ENCODE measurements at regions not wholly inside any gene's neighbourhood (a gene's known extent, or its start where the extent isn't known, plus 50 kb on each side); places are given as distances from the start of the nearest gene placed in this dataset.

- no peaks in the 10 kb centered on the region for H3K4me1 ChIP-seq
- no peak overlapping the region for H3K9ac ChIP-seq (ENCODE audit: low read depth in 2 of 2, low read length in 2 of 2)
- no peaks in the 10 kb centered on the region for H3K36me3 ChIP-seq
- H3K4me3 ChIP-seq = no peak overlapping the region
- intact Hi-C loops (cut with DNase I) = no loop called here
- no peaks in the 10 kb centered on the region for H3K9me3 ChIP-seq
- no peak for DNase-seq
- no peak for TF ChIP-seq CTCF (IDR thresholded peaks at IDR 0.05)
- no peaks in the 10 kb centered on the region for H3K27me3 ChIP-seq
- H3K27ac ChIP-seq = no peak overlapping the region
Observed at GRCh38 chr2:81767187-81767912, 1462.8 kb upstream of the LRRTM1 start.

- TF ChIP-seq CTCF (IDR thresholded peaks at IDR 0.05) = no peak
- Histone ChIP-seq H3K27ac (no peak overlapping the region), H3K9ac (ENCODE audit: low read depth in 2 of 2, low read length in 2 of 2) (no peak overlapping the region), H3K9me3 (no peaks in the 10 kb centered on the region), H3K36me3 (no peaks in the 10 kb centered on the region), H3K27me3 (no peaks in the 10 kb centered on the region), H3K4me3 (no peak overlapping the region), H3K4me1 (no peaks in the 10 kb centered on the region)
- DNase-seq = no peak
- intact Hi-C loops (cut with DNase I) = no loop called here
Observed at GRCh38 chr2:81747481-81748070, 1443.0 kb upstream of the LRRTM1 start.

- H3K36me3 ChIP-seq = no peaks in the 10 kb centered on the region
- no peaks in the 10 kb centered on the region for H3K9me3 ChIP-seq
- no peaks in the 10 kb centered on the region for H3K4me1 ChIP-seq
- H3K27me3 ChIP-seq = no peaks in the 10 kb centered on the region
- DNase-seq = no peak
- TF ChIP-seq CTCF (IDR thresholded peaks at IDR 0.05) = no peak
- H3K4me3 ChIP-seq = no peak overlapping the region
- no peak overlapping the region for H3K9ac ChIP-seq (ENCODE audit: low read depth in 2 of 2, low read length in 2 of 2)
- H3K27ac ChIP-seq = no peak overlapping the region
- intact Hi-C loops (cut with DNase I) = no loop called here
Observed at GRCh38 chr2:81739966-81740365, 1435.4 kb upstream of the LRRTM1 start.

- no peak overlapping the region for H3K4me3 ChIP-seq
- intact Hi-C loops (cut with DNase I) = no loop called here
Observed at GRCh38 chr2:81734981-81735380, 1430.4 kb upstream of the LRRTM1 start.

GRCh38 chr2:81714817-81715216 lies 1410.3 kb upstream of the LRRTM1 start:
- Histone ChIP-seq H3K9ac (ENCODE audit: low read depth in 2 of 2, low read length in 2 of 2) (no peak overlapping the region), H3K4me3 (no peak overlapping the region), H3K27ac (no peak overlapping the region), H3K9me3 (no peaks in the 10 kb centered on the region), H3K36me3 (no peaks in the 10 kb centered on the region), H3K27me3 (no peaks in the 10 kb centered on the region), H3K4me1 (no peaks in the 10 kb centered on the region)
- intact Hi-C loops (cut with DNase I) = no loop called here
- DNase-seq = no peak
- no peak for TF ChIP-seq CTCF (IDR thresholded peaks at IDR 0.05)

More at GRCh38 chr2:81734981-81735380, 1430.4 kb upstream of the LRRTM1 start:
- Histone ChIP-seq H3K27ac (no peak overlapping the region), H3K9me3 (no peaks in the 10 kb centered on the region), H3K36me3 (no peaks in the 10 kb centered on the region), H3K9ac (ENCODE audit: low read depth in 2 of 2, low read length in 2 of 2) (no peak overlapping the region), H3K27me3 (no peaks in the 10 kb centered on the region), H3K4me1 (no peaks in the 10 kb centered on the region)
- no peak for DNase-seq
- no peak for TF ChIP-seq CTCF (IDR thresholded peaks at IDR 0.05)
